HG03135 (cell line): ENCODE measurements at regions not wholly inside any gene's neighbourhood (a gene's known extent, or its start where the extent isn't known, plus 50 kb on each side); places are given as distances from the start of the nearest gene placed in this dataset.

Source experiments
- ATAC-seq: cut with Tn5 transposase; IDR thresholded peaks from one replicate; pipeline ENCODE4 v1.9.1; 2021; ENCODE audit warnings: mild to moderate bottlenecking, moderate library complexity; ENCODE audit not compliant: unreplicated experiment

DNA sequence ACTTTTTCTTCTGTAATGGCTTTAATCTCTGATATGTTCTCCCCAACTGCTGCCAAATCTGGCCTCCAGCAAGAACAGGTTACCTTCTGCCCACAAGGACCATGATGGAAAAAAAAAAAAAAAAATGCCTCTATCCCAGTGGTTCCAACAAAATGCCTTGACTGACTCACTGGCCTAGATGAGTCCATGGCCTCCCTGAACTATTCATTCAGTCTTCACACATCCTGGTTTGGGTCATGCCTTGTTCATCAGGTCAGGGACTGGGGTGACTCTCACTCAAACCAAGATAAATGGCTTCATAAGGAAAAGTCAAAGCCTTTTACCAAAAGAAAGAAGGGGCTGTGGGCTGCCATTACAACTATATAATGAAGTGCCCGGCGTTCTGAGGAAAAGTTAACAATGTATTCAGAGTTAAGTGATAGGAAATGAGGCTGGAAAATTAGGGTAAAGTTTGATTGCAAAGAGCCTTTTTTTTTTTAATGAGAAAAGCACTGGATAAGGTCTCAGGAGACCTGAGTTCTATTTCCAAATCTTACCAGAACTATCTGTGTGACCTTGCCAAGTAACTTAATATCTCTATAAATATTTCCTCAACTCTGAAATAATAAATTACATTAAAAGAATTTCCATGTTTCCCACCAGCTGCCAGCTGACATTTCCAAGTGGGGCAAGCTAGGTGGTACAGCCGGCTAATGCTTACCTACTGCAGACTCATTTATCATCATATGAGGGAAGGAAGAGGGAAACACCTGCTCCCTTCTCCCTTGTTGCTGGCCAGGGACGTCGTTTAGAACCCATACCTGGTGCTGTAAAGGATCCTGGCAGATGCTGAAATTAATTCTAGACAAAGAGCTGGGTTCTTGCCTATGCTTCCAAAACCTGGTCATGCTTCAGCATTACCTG, 380.0 kb upstream of the MARCKS start:
- ATAC-seq = no peak

DNA sequence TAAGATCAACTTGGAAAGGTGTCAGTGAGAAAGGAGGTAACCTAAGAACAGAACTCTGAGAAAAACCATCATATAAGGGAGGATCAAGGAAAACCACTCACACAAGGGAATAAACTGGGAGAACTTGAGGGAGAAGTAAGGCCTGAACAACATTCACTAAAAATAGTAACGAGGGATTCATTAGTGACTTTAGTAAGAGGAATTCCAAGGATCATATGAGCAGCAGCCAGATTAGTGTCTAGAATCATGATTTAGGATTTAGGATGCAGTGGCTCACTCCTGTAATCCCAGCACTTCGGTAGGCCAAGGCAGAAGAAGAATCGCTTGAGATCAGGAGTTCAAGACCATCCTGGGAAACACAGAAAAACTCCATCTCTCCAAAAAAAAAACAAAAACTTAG, 376.5 kb upstream of the MARCKS start:
- no peak for ATAC-seq

GRCh38 chr6:113481458-113481857, 375.7 kb upstream of the MARCKS start:
- no peak for ATAC-seq

DNA sequence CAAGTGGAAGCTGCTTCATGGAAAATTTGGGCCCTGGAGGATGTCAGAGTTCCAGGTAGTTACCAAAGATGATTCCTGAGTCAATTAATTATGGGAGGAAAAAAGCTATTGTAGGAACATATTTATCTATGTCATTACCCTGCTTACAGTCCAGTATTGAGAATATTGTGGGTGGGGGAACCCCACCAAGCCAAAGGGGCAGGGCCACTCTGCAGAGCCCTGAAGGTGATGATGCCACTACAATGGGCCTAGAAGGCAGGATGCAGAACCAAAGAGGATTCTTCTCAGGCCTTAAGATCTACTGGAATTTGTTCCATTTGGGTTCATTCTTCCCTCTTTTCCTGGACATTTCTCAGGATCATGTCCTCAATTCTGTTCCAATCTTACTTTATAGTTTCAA, 375.2 kb upstream of the MARCKS start:
- ATAC-seq = no peak

GRCh38 chr6:113482771-113483170, 374.4 kb upstream of the MARCKS start:
- ATAC-seq = no peak

DNA sequence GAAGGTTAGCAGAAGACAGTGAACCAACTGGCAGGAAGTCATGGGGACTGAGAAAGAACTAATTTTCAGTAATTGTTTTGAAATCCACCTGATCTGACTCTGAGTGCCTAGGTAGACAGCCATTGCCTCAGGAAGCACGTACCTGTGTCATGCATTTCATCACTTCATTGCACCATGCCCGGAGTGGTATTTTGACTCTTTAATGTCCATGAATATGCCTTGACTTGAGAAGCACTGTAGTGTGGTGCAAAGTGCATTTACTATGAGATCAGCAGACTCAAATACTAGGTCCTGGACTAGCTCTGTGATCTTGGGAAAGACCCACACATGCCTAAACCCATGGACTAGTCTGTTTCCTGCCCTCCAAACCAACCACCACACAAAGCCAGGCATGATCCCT, 370.9 kb upstream of the MARCKS start:
- ATAC-seq = no peak

DNA sequence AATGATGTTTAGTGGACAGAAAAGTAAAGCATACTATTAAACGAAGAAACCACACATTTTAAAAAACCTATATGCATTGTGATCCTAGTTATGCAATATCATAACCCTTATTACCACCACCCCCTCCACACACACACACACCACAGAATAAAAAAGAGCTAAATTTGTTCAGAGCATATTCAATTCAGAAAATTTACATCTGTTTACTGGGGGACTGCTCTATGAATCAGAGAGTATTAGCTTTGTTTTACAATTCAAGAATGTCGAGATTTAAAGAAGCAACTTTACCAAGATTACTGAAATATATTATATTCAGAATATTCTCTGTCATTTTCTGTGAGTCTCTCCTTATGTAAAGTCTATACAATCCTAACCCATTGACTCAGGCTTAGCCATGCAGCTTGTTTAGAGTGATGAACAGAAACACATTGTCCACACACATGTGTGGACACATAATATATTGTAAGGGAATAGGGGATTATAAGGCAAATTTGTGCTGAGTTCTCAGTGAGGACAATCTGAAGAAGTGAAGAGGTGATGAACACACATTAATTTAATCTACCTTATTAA, 369.6 kb upstream of the MARCKS start:
- no peak for ATAC-seq

DNA sequence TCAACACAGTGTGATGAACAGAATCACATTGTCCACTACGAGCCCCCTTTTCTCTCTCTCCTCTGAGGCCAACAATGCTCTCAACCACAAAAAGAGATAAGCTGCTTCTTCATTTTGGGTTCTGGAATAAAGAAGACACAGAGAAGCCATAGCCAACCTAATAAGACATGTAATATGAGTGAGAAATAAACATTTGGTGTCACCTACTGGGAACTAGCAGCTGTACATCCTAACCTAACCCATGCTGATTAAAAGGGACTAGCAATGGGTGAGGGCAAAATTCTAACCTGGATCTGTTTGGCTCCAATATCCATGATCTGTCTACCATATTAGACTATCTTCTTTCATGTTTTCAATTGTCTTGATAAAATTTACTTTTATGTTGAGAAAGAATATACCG, 369.1 kb upstream of the MARCKS start:
- ATAC-seq = no peak

DNA sequence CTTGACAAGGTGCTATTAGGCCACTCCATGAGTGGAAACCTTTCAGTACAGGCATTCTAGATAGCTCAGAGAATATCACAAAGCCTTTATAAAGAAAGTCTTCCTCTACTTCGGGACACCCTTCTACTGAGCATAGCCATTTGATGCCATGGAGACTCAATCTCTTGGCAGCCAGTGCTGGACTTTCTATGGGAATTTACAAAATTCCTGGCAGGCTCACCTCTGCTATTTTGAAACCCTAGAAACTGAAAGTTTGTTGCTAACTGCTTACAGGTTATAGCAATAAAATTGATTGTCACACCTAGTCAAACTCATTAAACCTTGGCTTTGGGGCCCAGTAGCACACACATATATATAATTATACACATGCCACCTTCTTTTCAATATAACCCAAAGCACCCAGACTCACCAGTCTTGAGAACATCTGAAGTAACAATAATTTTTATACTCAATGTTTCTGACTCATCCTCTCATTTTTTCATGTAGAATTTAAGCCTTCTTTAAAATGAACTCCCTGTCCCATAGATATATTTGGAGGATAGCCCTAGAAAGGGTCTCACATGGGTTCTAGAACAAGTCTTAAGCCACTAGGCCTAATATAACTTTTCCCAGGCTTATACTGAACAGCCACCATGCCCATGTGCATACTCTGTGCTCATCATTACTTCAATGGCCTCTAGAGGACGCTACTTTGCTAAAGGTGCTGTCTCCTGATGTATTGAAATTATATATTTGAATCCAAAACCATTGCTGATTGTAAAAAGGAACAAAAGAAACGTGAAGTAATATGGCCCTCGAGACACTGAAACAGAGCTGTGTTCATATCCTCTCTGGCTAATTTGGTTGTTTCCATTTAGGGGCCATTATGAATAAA, 368.1 kb upstream of the MARCKS start:
- no peak for ATAC-seq

DNA sequence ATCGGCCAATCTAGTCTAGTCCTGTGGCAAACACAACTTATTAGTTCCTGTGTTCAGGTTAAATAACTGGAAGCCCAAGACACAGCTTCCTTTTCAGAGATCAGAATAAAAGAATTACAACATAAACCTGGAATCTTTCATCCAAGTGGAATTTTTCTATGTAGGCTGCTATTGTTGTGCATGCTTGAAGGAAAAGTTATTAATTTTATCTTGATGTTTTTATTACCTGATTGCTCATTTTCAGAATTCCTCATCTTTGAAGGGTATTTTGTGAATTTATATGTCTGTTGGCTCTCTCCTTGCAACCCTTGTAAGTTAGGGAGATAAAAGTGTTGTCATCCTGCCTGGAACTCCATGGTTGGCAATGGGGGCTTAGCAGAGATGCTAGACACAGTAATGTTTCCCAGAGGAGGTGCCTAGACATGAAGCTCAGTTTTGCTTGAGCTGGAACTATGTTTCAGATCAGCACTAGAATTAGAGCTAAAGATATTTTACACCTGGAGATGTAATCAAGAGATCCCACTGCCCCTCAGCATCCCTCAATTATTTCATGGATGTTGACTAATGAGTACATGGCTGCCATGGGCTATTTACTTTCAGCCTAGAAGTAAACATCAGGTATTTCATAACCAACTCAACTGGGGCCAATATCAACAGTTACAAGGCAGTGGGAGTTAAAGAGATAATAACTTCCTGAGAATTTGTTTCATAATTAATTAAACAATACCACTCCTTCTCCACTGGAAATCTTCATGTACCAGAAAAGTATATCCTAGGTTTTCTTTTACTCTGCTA, 367.0 kb upstream of the MARCKS start:
- no peak for ATAC-seq

GRCh38 chr6:113491376-113491775, 365.8 kb upstream of the MARCKS start:
- ATAC-seq = no peak

GRCh38 chr6:113493991-113494390, 363.2 kb upstream of the MARCKS start:
- no peak for ATAC-seq

GRCh38 chr6:113495521-113495920, 361.6 kb upstream of the MARCKS start:
- no peak for ATAC-seq

- ATAC-seq = no peak
Measured at GRCh38 chr6:113496166-113496565, 361.0 kb upstream of the MARCKS start.

GRCh38 chr6:113500221-113500620, 356.9 kb upstream of the MARCKS start:
- no peak for ATAC-seq

DNA sequence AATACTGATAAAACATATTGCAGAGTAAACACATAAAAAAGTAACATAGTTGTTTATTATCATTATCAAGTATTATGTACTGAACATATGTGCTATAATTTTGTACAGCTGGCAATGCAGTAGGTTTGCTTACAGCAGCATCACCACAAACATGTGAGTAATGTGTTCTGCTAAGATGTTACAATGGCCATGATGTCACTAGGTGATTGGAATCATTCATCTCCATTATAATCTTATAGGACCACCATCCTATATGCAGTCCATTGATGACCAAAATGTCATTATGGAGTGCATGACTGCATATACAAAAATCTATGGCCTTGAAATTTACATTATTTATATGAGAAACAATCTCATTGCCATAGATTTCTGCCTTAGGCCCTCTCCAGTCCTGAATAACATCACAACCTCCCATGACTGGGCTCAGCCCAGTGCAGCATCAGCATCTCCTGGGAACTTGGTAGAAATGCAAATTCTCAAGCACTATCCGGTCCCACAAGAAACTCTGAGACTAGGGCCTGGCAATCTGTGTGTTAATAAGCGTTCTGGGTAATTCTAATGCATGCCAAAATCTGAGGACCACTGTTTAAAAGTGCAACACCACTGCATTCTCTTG, 352.0 kb upstream of the MARCKS start:
- no peak for ATAC-seq

DNA sequence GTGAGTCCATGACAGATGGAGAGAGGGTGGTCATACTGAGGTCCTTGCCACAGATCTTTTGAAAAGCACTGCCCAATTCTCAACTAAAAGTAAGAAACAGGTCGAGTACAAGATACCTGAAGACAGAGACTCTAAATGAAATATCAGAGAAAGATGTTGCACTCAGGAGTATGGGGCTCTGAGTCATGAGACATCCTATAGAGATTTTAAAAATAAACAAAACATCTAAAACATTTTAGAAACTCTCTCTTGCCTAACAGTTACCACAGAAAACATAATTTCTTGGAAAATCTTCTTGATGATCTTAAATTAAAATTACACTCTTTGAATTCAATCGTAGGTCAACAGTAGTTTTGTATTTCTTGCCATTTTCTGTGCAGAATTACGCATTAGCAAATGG, 348.9 kb upstream of the MARCKS start:
- no peak for ATAC-seq

DNA sequence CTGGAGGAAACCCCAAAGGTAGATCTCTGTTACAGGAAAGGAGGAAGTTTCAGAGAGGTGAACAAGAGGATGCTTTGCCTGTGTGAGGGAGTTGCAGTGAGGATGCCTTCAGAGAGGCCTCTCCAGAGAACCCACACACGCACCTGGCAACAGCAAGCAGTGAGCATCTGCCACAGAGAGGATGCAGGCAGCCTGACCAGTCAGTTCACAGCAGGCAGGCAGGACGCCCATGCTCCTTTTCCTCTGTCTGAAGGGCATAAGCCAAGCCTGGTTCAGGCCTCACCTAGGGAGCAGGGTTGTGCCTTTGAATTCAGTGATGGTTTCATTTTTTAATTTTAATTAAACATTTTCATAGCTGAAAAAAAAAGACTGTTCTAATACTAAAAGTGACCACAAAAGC, 346.0 kb upstream of the MARCKS start:
- no peak for ATAC-seq

GRCh38 chr6:113512576-113512975, 344.6 kb upstream of the MARCKS start:
- no peak for ATAC-seq

DNA sequence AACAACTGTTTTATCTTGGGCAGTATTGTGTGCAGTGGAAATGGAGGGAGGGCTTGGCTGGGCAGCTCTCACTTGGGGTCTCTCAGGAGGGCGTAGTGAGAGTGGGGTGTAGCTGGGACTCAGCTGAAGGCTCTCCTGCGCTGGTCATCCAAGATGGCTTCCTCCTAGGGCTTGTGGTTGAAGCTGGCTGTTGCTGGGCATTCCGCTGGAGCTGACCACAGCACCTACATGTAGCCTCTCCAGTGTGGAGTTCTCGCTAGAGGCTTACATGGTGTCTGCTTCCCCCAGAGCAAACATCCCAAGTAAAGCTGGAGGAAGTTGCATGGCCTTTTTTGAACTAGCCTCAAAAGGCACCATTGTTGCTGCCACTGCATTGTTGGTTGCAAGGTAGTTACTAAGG, 344.1 kb upstream of the MARCKS start:
- no peak for ATAC-seq
